Suprapubic skin (tissue), 3 donors: ENCODE measurements at regions not wholly inside any gene's neighbourhood (a gene's known extent, or its start where the extent isn't known, plus 50 kb on each side); places are given as distances from the start of the nearest gene placed in this dataset.

Experiments used
- CTCF ChIP-seq, 2 donors: fragments of 200-600 bp in 1 of 2; fragments of 450-650 bp in 1 of 2; sonication (generic) in 1 of 2; IDR thresholded peaks; one replicate each; pipeline ENCODE4 v1.5.1; 2016 to 2019; ENCODE audit warnings: antibody characterized with exemption in 2 of 2, mild to moderate bottlenecking in 1 of 2, moderate library complexity in 1 of 2
- POLR2A ChIP-seq, 2 donors: fragments of 450-650 bp; IDR thresholded peaks; one replicate each; pipeline ENCODE4 v1.6.1; 2017; ENCODE audit warnings: antibody characterized with exemption in 2 of 2, mild to moderate bottlenecking in 2 of 2, moderate library complexity in 2 of 2

- no peak for TF ChIP-seq CTCF (IDR thresholded peaks at IDR 0.05)
- no peak for TF ChIP-seq POLR2A (IDR thresholded peaks at IDR 0.05)
Observed at GRCh38 chr18:59760212-59760611, 63.0 kb upstream of the CCBE1 start.
